ENCODE measurements at regions not wholly inside any gene's neighbourhood (a gene's known extent, or its start where the extent isn't known, plus 50 kb on each side); places are given as distances from the start of the nearest gene placed in this dataset.

GRCh38 chr2:78908973-78909372 lies 116.5 kb upstream of the REG3G start:
- no peak for DNase-seq
- H3K4me2 ChIP-seq: no peak overlapping the region
- BruUV-seq (replicated peaks): no TSS peak
- H3K27ac ChIP-seq: no peak overlapping the region
- H3K9me2 ChIP-seq (ENCODE audit: insufficient read depth): no peaks in the 10 kb centered on the region
- no peaks in the 10 kb centered on the region for H3K79me2 ChIP-seq (ENCODE audit: low read depth)
- no peaks in the 10 kb centered on the region for H3K9me3 ChIP-seq (ENCODE audit: insufficient read depth, low read depth)
- H3K4me3 ChIP-seq: no peak overlapping the region
- no peaks in the 10 kb centered on the region for H4K20me1 ChIP-seq (ENCODE audit: insufficient read depth)
- intact Hi-C loops (cut with micrococcal nuclease; ENCODE audit: unreplicated experiment): no loop called here
- H3K4me1 ChIP-seq (replicated peaks; ENCODE audit: insufficient read depth): no peaks in the 10 kb centered on the region
- H3K36me3 ChIP-seq (ENCODE audit: low read depth): no peaks in the 10 kb centered on the region
- TF ChIP-seq CTCF (conservative IDR thresholded peaks at IDR 0.05): no peak
- TF ChIP-seq EZH2 (IDR thresholded peaks at IDR 0.05; ENCODE audit: low read depth): no peak
- no peaks in the 10 kb centered on the region for H3K27me3 ChIP-seq (ENCODE audit: insufficient read depth, low read depth)
- no peak overlapping the region for H2AFZ ChIP-seq
- POLR2A ChIA-PET (ENCODE audit: unreplicated experiment): no interaction called here
- H3F3A ChIP-seq (ENCODE audit: insufficient read depth, low read depth): no peaks in the 10 kb centered on the region
- CTCF ChIA-PET: no interaction called here

DNA sequence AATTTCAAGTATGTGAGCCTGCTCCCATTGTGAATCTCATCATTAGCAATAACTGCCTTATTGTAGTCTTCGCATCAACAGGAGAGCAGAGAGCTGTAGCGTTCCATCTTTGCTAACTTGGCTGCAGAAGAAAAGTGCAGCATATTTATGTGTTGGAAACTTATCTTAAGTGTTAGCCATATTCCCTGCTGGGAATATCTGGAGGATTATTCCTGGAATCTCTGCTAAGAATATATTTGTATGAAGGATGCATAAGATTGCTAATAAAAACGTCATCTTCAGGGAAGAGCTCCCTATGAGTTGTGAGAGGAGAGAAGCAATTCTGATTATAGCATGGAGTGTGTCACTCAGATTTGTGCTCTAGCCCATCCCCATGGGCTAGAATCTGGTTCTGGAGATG lies 115.1 kb upstream of the REG3G start:
- no peak for DNase-seq
- Histone ChIP-seq H3K9me2 (ENCODE audit: insufficient read depth) (no peaks in the 10 kb centered on the region), H3K4me3 (no peak overlapping the region), H2AFZ (no peak overlapping the region), H3K79me2 (ENCODE audit: low read depth) (no peaks in the 10 kb centered on the region), H4K20me1 (ENCODE audit: insufficient read depth) (no peaks in the 10 kb centered on the region), H3K27ac (no peak overlapping the region), H3K36me3 (ENCODE audit: low read depth) (no peaks in the 10 kb centered on the region), H3K4me1 (replicated peaks; ENCODE audit: insufficient read depth) (no peaks in the 10 kb centered on the region), H3F3A (ENCODE audit: insufficient read depth, low read depth) (no peaks in the 10 kb centered on the region), H3K9me3 (ENCODE audit: insufficient read depth, low read depth) (no peaks in the 10 kb centered on the region), H3K4me2 (no peak overlapping the region), H3K27me3 (ENCODE audit: insufficient read depth, low read depth) (no peaks in the 10 kb centered on the region)
- CTCF ChIA-PET: interaction anchor here (0.7 kb wide), 1 partner anchor 69 kb away, joined by 3 read pairs; no protein-coding TSS in a partner anchor
- intact Hi-C loops (cut with micrococcal nuclease; ENCODE audit: unreplicated experiment): no loop called here
- TF ChIP-seq CTCF (conservative IDR thresholded peaks at IDR 0.05): no peak
- TF ChIP-seq EZH2 (IDR thresholded peaks at IDR 0.05; ENCODE audit: low read depth): no peak
- POLR2A ChIA-PET (ENCODE audit: unreplicated experiment): no interaction called here
- BruUV-seq (replicated peaks): no TSS peak

DNA sequence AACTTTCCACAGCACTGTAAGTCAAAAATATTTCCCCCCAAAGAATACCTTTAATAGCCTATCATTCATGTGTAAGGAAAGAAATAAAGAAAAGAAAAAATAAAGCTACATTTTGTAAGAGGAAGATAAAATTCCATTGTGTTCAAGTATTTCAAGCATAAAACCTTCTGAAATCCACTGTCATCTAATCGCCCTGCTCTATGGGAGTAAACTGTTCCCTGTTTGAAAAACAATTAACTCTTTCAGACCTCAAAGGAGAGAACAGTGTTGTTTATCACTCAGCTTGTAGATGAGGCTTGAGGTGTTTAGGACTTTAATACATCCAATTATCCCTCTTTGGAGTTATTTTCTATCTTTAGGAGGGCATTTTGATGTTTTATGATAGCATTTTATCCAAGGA lies 112.2 kb upstream of the REG3G start:
- H3K36me3 ChIP-seq (ENCODE audit: low read depth): no peaks in the 10 kb centered on the region
- no peaks in the 10 kb centered on the region for H4K20me1 ChIP-seq (ENCODE audit: insufficient read depth)
- H3K4me3 ChIP-seq: no peak overlapping the region
- no peak overlapping the region for H3K27ac ChIP-seq
- no peaks in the 10 kb centered on the region for H3K79me2 ChIP-seq (ENCODE audit: low read depth)
- no peaks in the 10 kb centered on the region for H3F3A ChIP-seq (ENCODE audit: insufficient read depth, low read depth)
- H3K4me1 ChIP-seq (replicated peaks; ENCODE audit: insufficient read depth): no peaks in the 10 kb centered on the region
- ChIA-PET CTCF (no interaction called here), POLR2A (ENCODE audit: unreplicated experiment) (no interaction called here)
- no peak for DNase-seq
- no TSS peak for BruUV-seq (replicated peaks)
- TF ChIP-seq CTCF (conservative IDR thresholded peaks at IDR 0.05): no peak
- TF ChIP-seq EZH2 (IDR thresholded peaks at IDR 0.05; ENCODE audit: low read depth): no peak
- no peaks in the 10 kb centered on the region for H3K9me3 ChIP-seq (ENCODE audit: insufficient read depth, low read depth)
- no peaks in the 10 kb centered on the region for H3K27me3 ChIP-seq (ENCODE audit: insufficient read depth, low read depth)
- H3K9me2 ChIP-seq (ENCODE audit: insufficient read depth): no peaks in the 10 kb centered on the region
- intact Hi-C loops (cut with micrococcal nuclease; ENCODE audit: unreplicated experiment): no loop called here
- H3K4me2 ChIP-seq: no peak overlapping the region
- H2AFZ ChIP-seq: no peak overlapping the region

Data from PC-9 (cell line).